PC-9 (cell line): ENCODE measurements at regions not wholly inside any gene's neighbourhood (a gene's known extent, or its start where the extent isn't known, plus 50 kb on each side); places are given as distances from the start of the nearest gene placed in this dataset.

Source experiments
- CTCF ChIP-seq: fragments of 200-600 bp; sonication (generic); conservative IDR thresholded peaks from 2 replicates; pipeline ENCODE4 v1.6.1; 2017; ENCODE audit warnings: mixed run types, antibody characterized with exemption, mild to moderate bottlenecking, moderate library complexity
- EZH2 ChIP-seq: fragments of 200-600 bp; sonication (generic); IDR thresholded peaks from 2 replicates; pipeline ENCODE4 v1.8.0; 2017; ENCODE audit warnings: antibody characterized with exemption, low read depth

- no peak for TF ChIP-seq CTCF
- no peak for TF ChIP-seq EZH2
Observed at GRCh38 chr3:30344288-30344687, 262.1 kb upstream of the TGFBR2 start.
